ENCODE measurements at regions not wholly inside any gene's neighbourhood (a gene's known extent, or its start where the extent isn't known, plus 50 kb on each side); places are given as distances from the start of the nearest gene placed in this dataset.

DNA sequence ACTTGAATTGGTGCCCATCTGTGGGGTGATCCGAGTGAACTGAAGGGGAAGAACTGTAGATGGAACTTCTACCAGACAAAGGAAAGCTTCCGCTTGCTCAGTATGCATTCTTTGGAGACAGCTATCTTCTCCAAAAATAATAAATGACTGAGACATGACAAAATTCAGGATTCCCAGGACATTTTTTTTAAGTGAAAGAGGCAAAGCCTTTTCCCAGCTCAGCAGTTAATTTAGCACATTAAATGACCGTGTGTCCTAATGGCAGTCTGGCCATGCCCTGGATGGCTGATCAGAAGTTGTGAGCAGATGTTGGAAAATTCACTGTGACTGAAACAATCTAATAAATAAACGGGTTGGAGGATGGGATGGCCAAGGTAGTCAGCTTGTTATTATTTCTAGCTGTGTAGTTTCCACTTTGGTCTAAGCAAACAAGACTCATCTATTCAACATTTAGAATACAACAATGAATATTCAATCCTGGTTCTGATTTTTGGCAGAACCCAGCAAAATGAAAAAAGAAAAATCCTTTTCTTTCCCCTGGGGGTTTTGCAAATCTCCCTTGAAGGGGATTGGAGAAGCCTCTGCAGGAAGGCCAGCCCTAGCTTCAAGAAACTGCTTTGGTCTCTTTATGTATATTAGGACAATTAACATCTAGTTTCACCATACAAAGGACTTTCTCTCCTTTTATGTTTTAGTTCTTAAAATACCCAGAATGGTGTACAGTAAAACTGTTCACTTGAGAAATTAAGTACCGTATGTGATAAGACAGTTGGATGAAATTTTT, 540.9 kb upstream of the MDFIC2 start:
- DNase-seq (no peak), ATAC-seq (no peak)
- no peaks in the 10 kb centered on the region for H3K36me3 ChIP-seq (ENCODE audit: insufficient read depth in 1 of 2, low read depth in 1 of 2)
- H3K4me3 ChIP-seq: no peak overlapping the region
- no peak for TF ChIP-seq CTCF (IDR thresholded peaks at IDR 0.05)
- WGBS, 3 donors: 42 to 53% (median 45%) methylated on average over 5 of the region's 5 CpGs
- no peak overlapping the region for H3K27ac ChIP-seq
- no peaks in the 10 kb centered on the region for H3K27me3 ChIP-seq (ENCODE audit: insufficient read depth in 3 of 3, low read length in 2 of 3)
- no peaks in the 10 kb centered on the region for H3K4me1 ChIP-seq
- H3K9me3 ChIP-seq: no peaks in the 10 kb centered on the region
- intact Hi-C loops (cut with DNase I): no loop called here

GRCh38 chr3:70849911-70850699, 537.7 kb upstream of the MDFIC2 start:
- H3K4me1 ChIP-seq: no peaks in the 10 kb centered on the region
- H3K27me3 ChIP-seq (ENCODE audit: insufficient read depth in 3 of 3, low read length in 2 of 3): no peaks in the 10 kb centered on the region
- H3K27ac ChIP-seq: no peak overlapping the region
- no peaks in the 10 kb centered on the region for H3K9me3 ChIP-seq
- 60 to 62% (median 60%) methylated on average over 6 of the region's 6 CpGs for WGBS, 3 donors
- TF ChIP-seq CTCF (IDR thresholded peaks at IDR 0.05): no peak
- intact Hi-C loops (cut with DNase I): no loop called here
- ATAC-seq (no peak), DNase-seq (no peak)
- no peaks in the 10 kb centered on the region for H3K36me3 ChIP-seq (ENCODE audit: insufficient read depth in 1 of 2, low read depth in 1 of 2)
- no peak overlapping the region for H3K4me3 ChIP-seq

DNA sequence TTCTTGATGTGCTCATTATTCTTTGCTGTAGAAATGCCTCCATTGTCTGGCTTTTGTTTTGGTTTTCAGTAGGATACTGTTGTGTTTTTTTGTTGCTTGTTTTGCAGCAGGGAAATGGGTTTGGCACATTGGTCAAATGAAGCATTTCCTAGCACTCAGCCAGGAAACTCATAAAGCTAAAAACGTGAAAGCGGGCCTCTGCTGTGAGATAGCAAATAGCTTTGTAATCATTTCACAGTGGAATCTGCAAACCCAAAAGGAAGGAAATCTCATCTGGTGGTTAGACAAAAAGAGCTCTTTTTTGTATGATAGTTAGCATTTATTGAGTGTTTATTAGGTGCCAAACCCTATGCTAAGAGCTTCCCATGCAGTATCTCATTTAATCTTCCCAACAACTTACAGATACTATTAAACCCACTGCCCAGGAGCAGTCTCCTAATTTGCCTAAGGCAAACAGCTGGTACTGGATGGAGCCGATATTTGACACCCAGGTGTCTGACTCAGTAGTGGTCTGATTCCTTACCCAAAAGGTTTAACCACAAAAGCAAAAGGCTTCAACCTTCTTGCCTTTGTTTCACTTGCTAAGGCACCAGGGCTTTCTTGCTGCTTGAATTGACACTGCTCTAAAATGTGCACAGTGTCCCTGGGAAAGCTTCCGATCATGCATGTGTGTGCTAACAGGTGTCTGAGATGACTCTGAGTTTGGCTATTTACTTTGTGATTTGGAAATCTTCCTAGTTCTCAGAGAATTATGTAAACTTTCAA, 527.9 kb upstream of the MDFIC2 start:
- H3K4me1 ChIP-seq: no peaks in the 10 kb centered on the region
- intact Hi-C loops (cut with DNase I): no loop called here
- WGBS, 3 donors: 55 to 62% (median 58%) methylated on average over 4 of the region's 4 CpGs
- H3K9me3 ChIP-seq: no peaks in the 10 kb centered on the region
- DNase-seq (no peak), ATAC-seq (no peak)
- no peak overlapping the region for H3K27ac ChIP-seq
- H3K27me3 ChIP-seq (ENCODE audit: insufficient read depth in 3 of 3, low read length in 2 of 3): no peaks in the 10 kb centered on the region
- TF ChIP-seq CTCF (IDR thresholded peaks at IDR 0.05): no peak
- H3K36me3 ChIP-seq (ENCODE audit: insufficient read depth in 1 of 2, low read depth in 1 of 2): no peaks in the 10 kb centered on the region
- no peak overlapping the region for H3K4me3 ChIP-seq

GRCh38 chr3:70833239-70833960, 521.0 kb upstream of the MDFIC2 start:
- Histone ChIP-seq H3K9me3 (no peaks in the 10 kb centered on the region), H3K4me3 (no peak overlapping the region), H3K27ac (peak overlapping the region; percentile 71), H3K4me1 (peaks cover 13% of the 10 kb centered on the region), H3K27me3 (ENCODE audit: insufficient read depth in 3 of 3, low read length in 2 of 3) (no peaks in the 10 kb centered on the region), H3K36me3 (ENCODE audit: insufficient read depth in 1 of 2, low read depth in 1 of 2) (no peaks in the 10 kb centered on the region)
- no peak for TF ChIP-seq CTCF (IDR thresholded peaks at IDR 0.05)
- DNase-seq: no peak
- WGBS, 3 donors: 62 to 70% (median 66%) methylated on average over 7 of the region's 7 CpGs
- no peak for ATAC-seq
- intact Hi-C loops (cut with DNase I): no loop called here
